Esophagus squamous epithelium (tissue), 5 donors: ENCODE measurements at regions not wholly inside any gene's neighbourhood (a gene's known extent, or its start where the extent isn't known, plus 50 kb on each side); places are given as distances from the start of the nearest gene placed in this dataset.

Source experiments
- DNase-seq: peaks from one replicate; lab custom pipeline; 2025; lab: John Stamatoyannopoulos, UW
- H3K27ac ChIP-seq, 4 donors: fragments of 200-600 bp; sonication (generic); one replicate each; pipeline ENCODE4 v1.5.1; 2016 to 2019; ENCODE audit warnings: mild to moderate bottlenecking in 1 of 4
- H3K27me3 ChIP-seq, 4 donors: fragments of 200-600 bp; sonication (generic); 1 replicate in 3 of 4; 2 replicates in 1 of 4; pipeline versions ENCODE4 v1.5.1 to v1.6.0; 2017 to 2021; ENCODE audit warnings: antibody characterized with exemption in 1 of 4
- H3K36me3 ChIP-seq, 3 donors: fragments of 200-600 bp; sonication (generic); one replicate each; pipeline ENCODE4 v1.5.1; 2016 to 2019
- H3K4me1 ChIP-seq, 3 donors: fragments of 200-600 bp; sonication (generic); one replicate each; pipeline ENCODE4 v1.5.1; 2017 to 2019
- H3K4me3 ChIP-seq, 4 donors: fragments of 200-600 bp; sonication (generic); 1 replicate in 3 of 4; 2 replicates in 1 of 4; pipeline ENCODE4 v1.5.1; 2016 to 2019; ENCODE audit warnings: mild to moderate bottlenecking in 2 of 4, moderate library complexity in 1 of 4
- H3K9me3 ChIP-seq, 3 donors: fragments of 200-600 bp; sonication (generic); one replicate each; pipeline ENCODE4 v1.5.1; 2016 to 2019
- CTCF ChIP-seq, 6 experiments: fragments of 450-650 bp in 4 of 6; fragments of 200-600 bp in 2 of 6; sonication (generic) in 2 of 6; IDR thresholded peaks; one replicate each; pipeline ENCODE4 v1.5.1; 2016 to 2019; ENCODE audit warnings: antibody characterized with exemption in 6 of 6, mild to moderate bottlenecking in 4 of 6, moderate library complexity in 4 of 6
- POLR2A ChIP-seq, 4 donors: fragments of 450-650 bp; IDR thresholded peaks; one replicate each; pipeline ENCODE4 v1.6.1; 2017; ENCODE audit warnings: antibody characterized with exemption in 4 of 4, mild to moderate bottlenecking in 4 of 4, moderate library complexity in 3 of 4
- WGBS, 2 donors: methylation state at CpG; one replicate each; pipeline ENCODE4 v1.1.5; 2018; 5-methylcytosine and 5-hydroxymethylcytosine counted together
- intact Hi-C: fragments of 100-400 bp; cut with DNase I; formaldehyde crosslinking; loops from one replicate; pipeline ENCODE4 v1.15.0; 2022
- donor health status: DM: yes; HTN: yes; CAD: no.

GRCh38 chr16:86080982-86081381 is 182.0 kb downstream of the IRF8 start:
- H3K4me1 ChIP-seq = no peaks in the 10 kb centered on the region
- no peaks in the 10 kb centered on the region for H3K36me3 ChIP-seq
- TF ChIP-seq CTCF (IDR thresholded peaks at IDR 0.05) = no peak
- no peak for TF ChIP-seq POLR2A (IDR thresholded peaks at IDR 0.05)
- 80 to 90% methylated on average over 6 of the region's 6 CpGs for WGBS, 2 donors
- no peak for DNase-seq
- intact Hi-C loops = no loop called here
- no peak overlapping the region for H3K4me3 ChIP-seq
- no peak overlapping the region for H3K27ac ChIP-seq
- no peaks in the 10 kb centered on the region for H3K9me3 ChIP-seq
- H3K27me3 ChIP-seq = peaks cover 0 to 21% (median 0%) of the 10 kb centered on the region in 4 donors

- no peak for DNase-seq
- Histone ChIP-seq H3K9me3 (no peaks in the 10 kb centered on the region), H3K4me1 (no peaks in the 10 kb centered on the region), H3K27ac (no peak overlapping the region), H3K36me3 (no peaks in the 10 kb centered on the region), H3K4me3 (no peak overlapping the region), H3K27me3 (peaks cover 0 to 21% (median 0%) of the 10 kb centered on the region in 4 donors)
- no peak for TF ChIP-seq CTCF (IDR thresholded peaks at IDR 0.05)
- TF ChIP-seq POLR2A (IDR thresholded peaks at IDR 0.05) = no peak
- 44 to 47% methylated on average over 4 to 9 of the region's 10 CpGs for WGBS, 2 donors
- intact Hi-C loops = no loop called here
Measured at GRCh38 chr16:86082418-86083030, 183.6 kb downstream of the IRF8 start.

- Histone ChIP-seq H3K4me3 (no peak overlapping the region), H3K27ac (no peak overlapping the region), H3K4me1 (no peaks in the 10 kb centered on the region), H3K27me3 (peaks cover 0 to 21% (median 0%) of the 10 kb centered on the region in 4 donors), H3K9me3 (no peaks in the 10 kb centered on the region), H3K36me3 (no peaks in the 10 kb centered on the region)
- no peak for DNase-seq
- intact Hi-C loops = no loop called here
- no peak for TF ChIP-seq CTCF (IDR thresholded peaks at IDR 0.05)
- TF ChIP-seq POLR2A (IDR thresholded peaks at IDR 0.05) = no peak
- 64 to 80% methylated on average over 1 to 7 of the region's 8 CpGs for WGBS, 2 donors
Measured at GRCh38 chr16:86083382-86084002, 184.5 kb downstream of the IRF8 start.

GRCh38 chr16:86085161-86085611 is 186.2 kb downstream of the IRF8 start:
- Histone ChIP-seq H3K36me3 (no peaks in the 10 kb centered on the region), H3K9me3 (no peaks in the 10 kb centered on the region), H3K27me3 (peaks cover 0 to 23% (median 0%) of the 10 kb centered on the region in 4 donors), H3K4me3 (no peak overlapping the region), H3K27ac (no peak overlapping the region), H3K4me1 (no peaks in the 10 kb centered on the region)
- no peak for TF ChIP-seq POLR2A (IDR thresholded peaks at IDR 0.05)
- no peak for TF ChIP-seq CTCF (IDR thresholded peaks at IDR 0.05)
- 95% methylated on average over 4 of the region's 12 CpGs; no CpG with 5 or more reads in 1 of the 2 donors for WGBS, 2 donors
- DNase-seq = no peak
- intact Hi-C loops = no loop called here

- Histone ChIP-seq H3K27ac (no peak overlapping the region), H3K4me3 (no peak overlapping the region), H3K27me3 (peaks cover 0 to 17% (median 0%) of the 10 kb centered on the region in 4 donors), H3K36me3 (no peaks in the 10 kb centered on the region), H3K4me1 (no peaks in the 10 kb centered on the region), H3K9me3 (no peaks in the 10 kb centered on the region)
- DNase-seq = no peak
- intact Hi-C loops = no loop called here
- WGBS, 2 donors = 67 to 76% methylated on average over 8 of the region's 8 CpGs
- TF ChIP-seq POLR2A (IDR thresholded peaks at IDR 0.05) = no peak
- no peak for TF ChIP-seq CTCF (IDR thresholded peaks at IDR 0.05)
Measured at GRCh38 chr16:86085795-86086194, 186.8 kb downstream of the IRF8 start.
